SHP77 (cell line): ENCODE measurements at regions not wholly inside any gene's neighbourhood (a gene's known extent, or its start where the extent isn't known, plus 50 kb on each side); places are given as distances from the start of the nearest gene placed in this dataset.

Experiments
- DNase-seq, 2 experiments: peaks; one replicate each; lab custom pipeline; 2025; lab: John Stamatoyannopoulos, UW

- no peak for DNase-seq
These were observed 332.0 kb downstream of the SPATA31D1 start for GRCh38 chr9:82320566-82320965.

- DNase-seq, result no peak
These were observed 337.3 kb downstream of the SPATA31D1 start for GRCh38 chr9:82325907-82326306.

- DNase-seq, result no peak
These were observed 339.1 kb downstream of the SPATA31D1 start for GRCh38 chr9:82327641-82328040.

GRCh38 chr9:82331079-82331478 is 342.5 kb downstream of the SPATA31D1 start:
- DNase-seq, result no peak

GRCh38 chr9:82332018-82332773 is 343.6 kb downstream of the SPATA31D1 start:
- DNase-seq, result no peak

- DNase-seq, result no peak
These were observed 344.2 kb downstream of the SPATA31D1 start for GRCh38 chr9:82332774-82333152.

GRCh38 chr9:82333671-82334070 is 345.1 kb downstream of the SPATA31D1 start:
- no peak for DNase-seq

- no peak for DNase-seq
These were observed 345.7 kb downstream of the SPATA31D1 start for GRCh38 chr9:82334286-82334685.

- no peak for DNase-seq
These were observed 348.8 kb downstream of the SPATA31D1 start for GRCh38 chr9:82337351-82337750.

GRCh38 chr9:82342046-82342445 is 353.5 kb downstream of the SPATA31D1 start:
- DNase-seq, result no peak

- DNase-seq, result no peak
These were observed 357.5 kb downstream of the SPATA31D1 start for GRCh38 chr9:82346040-82346439.

GRCh38 chr9:82353631-82354278 is 365.2 kb downstream of the SPATA31D1 start:
- DNase-seq, result no peak

- DNase-seq, result no peak
These were observed 365.7 kb downstream of the SPATA31D1 start for GRCh38 chr9:82354279-82354659.

GRCh38 chr9:82356131-82356530 is 367.6 kb downstream of the SPATA31D1 start:
- DNase-seq, result no peak

GRCh38 chr9:82356871-82357270 is 368.3 kb downstream of the SPATA31D1 start:
- DNase-seq, result no peak

GRCh38 chr9:82363198-82363597 is 374.6 kb downstream of the SPATA31D1 start:
- DNase-seq, result no peak

- DNase-seq, result no peak
These were observed 375.1 kb downstream of the SPATA31D1 start for GRCh38 chr9:82363682-82364081.

GRCh38 chr9:82367016-82367415 is 378.4 kb downstream of the SPATA31D1 start:
- DNase-seq, result no peak

GRCh38 chr9:82367929-82368328 is 379.4 kb downstream of the SPATA31D1 start:
- DNase-seq, result no peak

GRCh38 chr9:82369251-82369945 is 380.8 kb downstream of the SPATA31D1 start:
- no peak for DNase-seq

GRCh38 chr9:82375041-82375440 is 386.5 kb downstream of the SPATA31D1 start:
- DNase-seq, result no peak

- no peak for DNase-seq
These were observed 388.2 kb downstream of the SPATA31D1 start for GRCh38 chr9:82376677-82377232.
